ENCODE measurements at regions not wholly inside any gene's neighbourhood (a gene's known extent, or its start where the extent isn't known, plus 50 kb on each side); places are given as distances from the start of the nearest gene placed in this dataset.
"Not testable (repeated sequence)": the region's sequence is repeated elsewhere in the genome, so short reads cannot be mapped to it uniquely, and the experiment has no call there.

DNA sequence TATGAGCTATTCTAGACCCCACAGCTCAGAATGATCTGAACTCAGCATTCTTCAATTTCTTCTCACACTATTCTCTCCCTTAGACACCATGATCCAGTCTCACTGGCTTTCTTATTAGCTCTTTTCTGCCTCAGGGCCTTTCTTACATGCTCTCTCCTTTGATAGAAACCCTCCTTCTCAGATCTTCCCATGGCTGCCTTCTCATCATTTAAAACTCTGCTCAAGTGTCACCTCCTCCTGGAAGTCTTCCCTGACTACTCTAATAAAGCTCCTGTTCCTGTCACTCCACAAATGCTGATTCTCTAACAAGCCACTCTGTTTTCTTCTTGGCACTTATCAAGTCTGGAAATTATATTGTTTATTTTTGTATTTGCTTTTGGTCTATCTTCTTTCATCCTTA is 131.1 kb downstream of the HNMT start:
- intact Hi-C loops (cut with micrococcal nuclease): no loop called here
- Mint-ChIP-seq H3K4me3 (no peak overlapping the region), H3K27ac (no peak overlapping the region), H3K27me3 (no peaks in the 10 kb centered on the region), H3K36me3 (ENCODE audit: low read depth) (no peaks in the 10 kb centered on the region), H3K4me1 (ENCODE audit: low read depth) (no peaks in the 10 kb centered on the region), H3K9me3 (peaks cover 2% of the 10 kb centered on the region)
- ChIA-PET POLR2A (no interaction called here), CTCF (no interaction called here)
- TF ChIP-seq, protein P1, sequence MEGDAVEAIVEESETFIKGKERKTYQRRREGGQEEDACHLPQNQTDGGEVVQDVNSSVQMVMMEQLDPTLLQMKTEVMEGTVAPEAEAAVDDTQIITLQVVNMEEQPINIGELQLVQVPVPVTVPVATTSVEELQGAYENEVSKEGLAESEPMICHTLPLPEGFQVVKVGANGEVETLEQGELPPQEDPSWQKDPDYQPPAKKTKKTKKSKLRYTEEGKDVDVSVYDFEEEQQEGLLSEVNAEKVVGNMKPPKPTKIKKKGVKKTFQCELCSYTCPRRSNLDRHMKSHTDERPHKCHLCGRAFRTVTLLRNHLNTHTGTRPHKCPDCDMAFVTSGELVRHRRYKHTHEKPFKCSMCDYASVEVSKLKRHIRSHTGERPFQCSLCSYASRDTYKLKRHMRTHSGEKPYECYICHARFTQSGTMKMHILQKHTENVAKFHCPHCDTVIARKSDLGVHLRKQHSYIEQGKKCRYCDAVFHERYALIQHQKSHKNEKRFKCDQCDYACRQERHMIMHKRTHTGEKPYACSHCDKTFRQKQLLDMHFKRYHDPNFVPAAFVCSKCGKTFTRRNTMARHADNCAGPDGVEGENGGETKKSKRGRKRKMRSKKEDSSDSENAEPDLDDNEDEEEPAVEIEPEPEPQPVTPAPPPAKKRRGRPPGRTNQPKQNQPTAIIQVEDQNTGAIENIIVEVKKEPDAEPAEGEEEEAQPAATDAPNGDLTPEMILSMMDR (IDR thresholded peaks at IDR 0.05): no peak
- DNase-seq (no peak), ATAC-seq (no peak)

DNA sequence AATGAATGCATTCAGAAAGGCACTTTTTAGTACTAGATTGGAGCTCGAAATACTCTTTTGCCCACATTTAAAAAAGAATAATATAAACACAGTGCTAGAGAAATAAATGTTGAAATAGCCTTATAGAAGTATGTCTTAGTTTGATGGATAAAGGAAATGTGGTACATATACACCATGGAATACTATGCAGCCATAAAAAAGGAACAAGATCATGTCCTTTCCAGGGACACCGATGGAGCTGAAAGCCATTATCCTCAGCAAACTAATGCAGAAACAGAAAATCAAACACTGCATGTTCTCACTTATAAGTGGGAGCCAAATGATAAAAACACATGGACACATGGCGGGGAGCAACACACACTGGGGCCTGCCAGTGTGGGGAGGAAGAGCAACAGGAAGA is 135.0 kb downstream of the HNMT start:
- H3K4me1 Mint-ChIP-seq (ENCODE audit: low read depth); POLR2A ChIA-PET; H3K27ac Mint-ChIP-seq; H3K27me3 Mint-ChIP-seq; H3K36me3 Mint-ChIP-seq (ENCODE audit: low read depth); ATAC-seq; DNase-seq; CTCF ChIA-PET; intact Hi-C loops (cut with micrococcal nuclease); H3K4me3 Mint-ChIP-seq; H3K9me3 Mint-ChIP-seq: not testable (repeated sequence)

- ATAC-seq: no peak
- DNase-seq: no peak
- H3K27ac Mint-ChIP-seq: no peak overlapping the region
- TF ChIP-seq, protein P1 (IDR thresholded peaks at IDR 0.05): no peak
- CTCF ChIA-PET: no interaction called here
- H3K9me3 Mint-ChIP-seq: peaks cover 2% of the 10 kb centered on the region
- no peaks in the 10 kb centered on the region for H3K4me1 Mint-ChIP-seq (ENCODE audit: low read depth)
- no peaks in the 10 kb centered on the region for H3K36me3 Mint-ChIP-seq (ENCODE audit: low read depth)
- POLR2A ChIA-PET: no interaction called here
- no peaks in the 10 kb centered on the region for H3K27me3 Mint-ChIP-seq
- H3K4me3 Mint-ChIP-seq: no peak overlapping the region
- intact Hi-C loops (cut with micrococcal nuclease): no loop called here
Observed at GRCh38 chr2:138101718-138102117, 137.4 kb downstream of the HNMT start.

DNA sequence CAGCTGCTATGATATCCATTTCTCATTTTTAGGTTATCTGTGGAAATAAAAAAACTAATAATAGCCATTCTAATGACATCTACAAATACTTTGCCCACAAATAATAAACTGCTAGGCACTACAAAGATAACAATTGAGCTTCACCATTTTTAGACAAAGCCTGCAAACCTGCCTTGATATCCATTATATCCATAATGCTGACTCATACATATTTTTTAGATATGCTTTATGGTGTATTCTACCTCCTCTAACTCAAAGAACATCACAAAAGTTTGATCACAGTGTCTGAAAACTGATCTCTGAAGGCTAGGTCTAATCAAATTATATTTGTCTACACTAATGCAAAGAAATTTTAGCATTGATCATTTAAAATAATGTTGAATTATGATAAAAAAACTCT is 138.4 kb downstream of the HNMT start:
- intact Hi-C loops (cut with micrococcal nuclease): no loop called here
- Mint-ChIP-seq H3K4me3 (no peak overlapping the region), H3K27ac (no peak overlapping the region), H3K4me1 (ENCODE audit: low read depth) (no peaks in the 10 kb centered on the region), H3K36me3 (ENCODE audit: low read depth) (no peaks in the 10 kb centered on the region), H3K27me3 (no peaks in the 10 kb centered on the region), H3K9me3 (peaks cover 2% of the 10 kb centered on the region)
- CTCF ChIA-PET: interaction anchor here (1.4 kb wide), 1 partner anchor 17 kb away, joined by 3 read pairs; no protein-coding TSS in a partner anchor
- ATAC-seq (no peak), DNase-seq (no peak)
- POLR2A ChIA-PET: no interaction called here
- TF ChIP-seq, protein P1 (IDR thresholded peaks at IDR 0.05): no peak

DNA sequence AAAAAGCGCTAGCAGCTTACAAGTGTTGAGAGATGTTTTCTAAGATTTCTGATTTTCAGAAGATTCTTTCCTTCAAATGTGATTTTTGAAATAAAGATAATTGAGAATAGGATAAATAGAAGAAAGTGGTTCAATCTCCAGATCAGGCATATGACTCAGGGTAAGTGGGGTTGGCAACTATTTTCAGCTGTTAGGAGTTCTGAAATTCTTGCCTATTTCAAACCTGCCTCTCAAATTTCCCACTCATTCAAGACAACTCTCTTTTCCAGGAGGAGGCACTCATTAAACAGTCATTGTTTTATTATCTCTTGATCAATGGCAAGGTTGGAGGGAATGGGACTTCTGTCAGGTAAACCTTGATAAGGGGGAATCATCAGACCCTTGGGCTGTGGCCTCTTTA is 138.9 kb downstream of the HNMT start:
- no peak for DNase-seq
- CTCF ChIA-PET: interaction anchor here (1.4 kb wide), 1 partner anchor 16 kb away, joined by 3 read pairs; no protein-coding TSS in a partner anchor
- intact Hi-C loops (cut with micrococcal nuclease): no loop called here
- TF ChIP-seq, protein P1 (IDR thresholded peaks at IDR 0.05): no peak
- Mint-ChIP-seq H3K4me3 (no peak overlapping the region), H3K4me1 (ENCODE audit: low read depth) (no peaks in the 10 kb centered on the region), H3K27ac (no peak overlapping the region), H3K9me3 (peaks cover 2% of the 10 kb centered on the region), H3K27me3 (no peaks in the 10 kb centered on the region), H3K36me3 (ENCODE audit: low read depth) (no peaks in the 10 kb centered on the region)
- ATAC-seq: no peak
- POLR2A ChIA-PET: interaction anchor here (0.7 kb wide), 1 partner anchor 280 kb away, joined by 3 read pairs; no protein-coding TSS in a partner anchor

DNA sequence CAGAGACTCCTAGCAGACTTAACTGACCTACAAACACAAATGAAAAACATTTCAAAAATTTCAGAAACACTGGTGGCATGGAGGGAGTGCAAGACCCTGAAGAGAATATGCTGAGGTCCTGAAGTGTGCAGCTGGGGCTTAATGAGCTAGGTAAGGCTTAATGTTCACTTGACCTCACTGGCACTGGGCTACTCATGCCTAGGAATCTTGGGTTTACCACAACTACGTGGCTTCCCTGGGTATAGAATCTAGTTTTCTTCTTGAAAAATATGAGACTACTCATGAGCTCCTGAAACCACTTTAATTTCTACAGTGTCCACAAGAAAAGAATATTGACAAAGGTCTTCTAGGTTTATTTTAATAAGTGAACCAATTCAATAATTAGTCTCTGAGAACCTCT is 139.8 kb downstream of the HNMT start:
- ChIA-PET CTCF (no interaction called here), POLR2A (interaction anchor here (0.7 kb wide), 1 partner anchor 279 kb away, joined by 3 read pairs; no protein-coding TSS in a partner anchor)
- Mint-ChIP-seq H3K4me3 (no peak overlapping the region), H3K4me1 (ENCODE audit: low read depth) (no peaks in the 10 kb centered on the region), H3K9me3 (peaks cover 2% of the 10 kb centered on the region), H3K27me3 (no peaks in the 10 kb centered on the region), H3K27ac (no peak overlapping the region), H3K36me3 (ENCODE audit: low read depth) (no peaks in the 10 kb centered on the region)
- TF ChIP-seq, protein P1 (IDR thresholded peaks at IDR 0.05): no peak
- DNase-seq (no peak), ATAC-seq (no peak)
- intact Hi-C loops (cut with micrococcal nuclease): no loop called here
